Urothelium cell line (cell line): ENCODE measurements at regions not wholly inside any gene's neighbourhood (a gene's known extent, or its start where the extent isn't known, plus 50 kb on each side); places are given as distances from the start of the nearest gene placed in this dataset.

Experiments
- DNase-seq: peaks from one replicate; pipeline ENCODE4 v3.0.0; 2011; ENCODE audit warnings: low spot score, mixed read lengths
- FAIRE-seq: peaks from 2 replicates; lab custom pipeline; 2011; peaks lifted over from hg19 to GRCh38; lab: Jason Lieb, UNC

DNA sequence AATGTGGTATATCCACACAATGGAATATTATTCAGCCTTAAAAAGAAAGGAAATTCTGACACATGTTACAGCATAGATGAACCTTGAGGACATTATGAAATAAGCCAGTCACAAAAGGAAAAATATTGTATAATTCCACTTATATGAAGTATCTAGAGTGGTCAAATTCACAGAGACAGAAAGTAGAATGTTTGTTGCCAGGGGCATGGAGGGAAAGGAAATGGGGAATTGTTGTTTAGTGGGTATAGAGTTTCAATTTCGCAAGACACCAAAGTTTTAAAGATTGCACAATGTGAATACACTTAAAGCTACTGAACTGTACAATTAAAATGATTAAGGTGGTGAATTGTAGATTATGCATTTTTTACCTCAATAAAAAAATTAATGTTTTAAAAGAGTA is 92.9 kb downstream of the TXNL1 start:
- DNase-seq (no peak), FAIRE-seq (no peak)

- DNase-seq (no peak), FAIRE-seq (no peak)
These were observed 95.9 kb downstream of the TXNL1 start for GRCh38 chr18:56542476-56542875.

DNA sequence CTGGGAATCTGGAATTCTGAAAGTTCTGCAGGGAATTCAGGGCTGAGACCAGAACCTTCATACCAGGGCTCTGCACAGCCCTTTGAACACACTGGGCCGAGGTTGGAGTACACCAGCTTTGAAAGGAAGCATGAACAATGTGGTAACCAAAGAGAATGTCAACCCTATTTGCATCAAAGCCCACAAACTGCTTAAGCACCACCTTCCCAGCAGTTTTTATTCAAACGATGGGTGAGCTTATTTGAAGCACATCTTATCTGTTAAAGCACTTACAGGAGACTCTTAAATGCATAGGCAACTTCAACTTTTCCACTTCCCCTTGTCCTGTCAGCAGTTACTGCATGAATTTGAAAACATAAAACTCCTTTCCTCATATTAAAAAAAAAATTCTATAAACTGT is 96.6 kb downstream of the TXNL1 start:
- DNase-seq: no peak
- no peak for FAIRE-seq

DNA sequence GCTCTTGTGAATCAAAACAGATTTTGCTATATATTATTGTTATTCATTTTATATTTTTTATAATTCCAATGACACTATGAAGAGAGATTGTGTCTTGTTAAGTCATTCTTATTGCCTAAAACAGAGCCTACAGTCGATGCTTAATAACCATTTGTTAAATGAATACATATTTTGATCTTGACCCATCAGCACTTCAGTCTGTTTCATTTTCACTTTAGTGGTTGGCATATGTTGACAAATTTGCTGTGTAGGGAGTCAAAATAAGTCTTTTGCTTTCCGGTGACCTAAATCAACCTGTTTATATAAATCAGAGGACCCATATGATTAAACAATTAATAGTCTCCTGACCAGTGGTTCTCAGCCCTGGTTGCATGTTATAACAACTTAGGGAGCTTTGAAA is 97.1 kb downstream of the TXNL1 start:
- FAIRE-seq (no peak), DNase-seq (no peak)

DNA sequence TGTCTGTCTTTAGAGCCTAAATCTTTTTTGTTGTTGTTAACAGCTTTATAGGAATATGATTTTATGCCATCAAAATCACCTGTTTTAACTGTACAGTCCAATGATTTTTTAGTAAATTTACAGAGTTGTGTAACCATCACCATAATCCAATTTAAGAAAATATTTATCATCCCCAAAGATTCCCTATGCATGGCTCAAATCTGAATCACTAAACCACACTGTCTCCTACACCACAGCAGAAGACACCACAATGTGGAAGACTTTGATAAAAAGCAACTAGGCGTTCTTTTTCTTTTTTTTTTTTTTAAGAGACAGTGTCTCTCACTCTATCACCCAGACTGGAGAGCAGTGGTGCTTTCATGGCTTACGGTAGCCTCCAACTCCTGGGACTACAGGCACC is 99.6 kb downstream of the TXNL1 start:
- no peak for DNase-seq
- no peak for FAIRE-seq

DNA sequence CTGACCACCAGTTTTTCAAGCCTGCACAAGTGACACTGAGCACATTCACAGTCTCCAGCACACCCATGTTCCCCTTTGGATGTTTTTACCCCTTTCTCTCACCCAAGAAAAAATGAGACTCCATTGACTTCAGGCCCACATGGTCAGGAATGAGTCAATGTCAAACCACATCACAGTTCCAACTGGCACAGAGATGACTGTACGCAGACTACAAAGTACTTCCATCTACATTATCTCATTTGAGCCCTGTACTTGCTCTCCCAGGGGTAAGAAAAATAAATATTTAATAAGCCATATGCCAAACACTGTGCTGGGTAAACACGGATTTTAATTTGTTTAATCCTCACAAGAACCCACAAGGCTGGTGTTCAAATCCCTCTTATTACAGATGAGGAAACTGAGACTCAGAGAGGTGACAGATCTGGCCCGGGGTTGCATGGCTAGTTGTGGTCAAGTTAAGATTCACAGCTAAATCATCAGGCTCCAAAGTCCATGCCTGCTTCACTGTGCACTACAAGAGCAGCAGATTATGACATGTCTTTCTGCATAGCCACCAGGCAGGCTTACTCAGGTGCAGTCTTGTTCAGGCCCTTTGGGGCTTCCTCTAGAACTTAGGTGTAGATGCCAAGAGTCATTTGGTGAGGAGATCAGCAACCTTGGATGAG is 106.1 kb downstream of the TXNL1 start:
- DNase-seq: no peak
- FAIRE-seq: no peak

DNA sequence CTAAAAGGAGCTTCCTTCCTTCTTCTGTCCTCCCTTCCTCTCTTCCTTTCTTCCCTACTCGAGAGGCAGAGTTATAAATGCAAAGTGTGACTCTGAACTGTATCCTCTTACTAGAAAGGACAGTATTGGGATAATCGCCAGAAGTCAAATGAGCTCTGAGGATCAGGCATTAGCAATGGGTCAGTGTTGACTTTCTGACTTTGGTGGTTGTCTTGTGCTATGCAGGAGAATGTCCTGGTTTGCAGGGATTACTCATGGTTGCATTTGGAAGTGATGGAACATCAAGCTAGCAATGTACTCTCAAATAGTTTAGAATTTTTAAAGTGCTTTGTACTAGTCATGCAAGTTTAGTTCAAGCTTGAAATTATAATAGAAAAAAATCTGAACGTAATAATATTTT is 115.6 kb downstream of the TXNL1 start:
- DNase-seq: no peak
- FAIRE-seq: no peak

DNA sequence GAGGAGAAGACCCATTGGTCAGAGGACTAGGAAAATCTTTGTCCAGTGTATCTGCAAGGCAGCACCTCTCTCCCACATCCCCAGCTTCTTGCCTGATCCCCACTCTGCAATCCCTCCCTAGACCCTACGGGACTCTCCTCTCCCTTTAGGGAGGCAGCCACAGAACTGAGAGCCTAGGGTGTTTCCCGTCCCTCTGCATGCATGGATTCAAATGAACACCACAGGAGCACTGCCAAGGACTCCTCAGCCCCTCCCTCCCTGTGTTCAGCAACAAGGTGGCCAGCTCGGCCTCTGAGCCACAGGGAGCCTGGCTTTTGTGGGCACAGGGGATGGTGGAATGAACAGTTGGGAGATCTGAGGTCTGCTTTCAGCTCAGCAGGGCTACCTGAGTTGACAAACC is 117.1 kb downstream of the TXNL1 start:
- FAIRE-seq (no peak), DNase-seq (no peak)

GRCh38 chr18:56517761-56518160 is 120.6 kb downstream of the TXNL1 start:
- FAIRE-seq: no peak

GRCh38 chr18:56517196-56517595 is 121.2 kb downstream of the TXNL1 start:
- FAIRE-seq (no peak), DNase-seq (no peak)

More at GRCh38 chr18:56517761-56518160, 120.6 kb downstream of the TXNL1 start:
- DNase-seq: no peak

GRCh38 chr18:56516789-56517188 is 121.6 kb downstream of the TXNL1 start:
- no peak for FAIRE-seq
- no peak for DNase-seq

- FAIRE-seq: no peak
These were observed 122.9 kb downstream of the TXNL1 start for GRCh38 chr18:56515522-56515921.

GRCh38 chr18:56511996-56512395 is 126.4 kb downstream of the TXNL1 start:
- FAIRE-seq (no peak), DNase-seq (no peak)

More at GRCh38 chr18:56515522-56515921, 122.9 kb downstream of the TXNL1 start:
- no peak for DNase-seq

- no peak for FAIRE-seq
- no peak for DNase-seq
These were observed 128.3 kb downstream of the TXNL1 start for GRCh38 chr18:56510108-56510507.

- FAIRE-seq: no peak
- no peak for DNase-seq
These were observed 128.7 kb downstream of the TXNL1 start for GRCh38 chr18:56509656-56510055.

- DNase-seq (no peak), FAIRE-seq (no peak)
These were observed 129.9 kb downstream of the TXNL1 start for GRCh38 chr18:56508370-56509036.

- no peak for DNase-seq
- no peak for FAIRE-seq
These were observed 132.4 kb downstream of the TXNL1 start for GRCh38 chr18:56505971-56506370.

GRCh38 chr18:56505293-56505692 is 133.1 kb downstream of the TXNL1 start:
- DNase-seq (no peak), FAIRE-seq (no peak)

DNA sequence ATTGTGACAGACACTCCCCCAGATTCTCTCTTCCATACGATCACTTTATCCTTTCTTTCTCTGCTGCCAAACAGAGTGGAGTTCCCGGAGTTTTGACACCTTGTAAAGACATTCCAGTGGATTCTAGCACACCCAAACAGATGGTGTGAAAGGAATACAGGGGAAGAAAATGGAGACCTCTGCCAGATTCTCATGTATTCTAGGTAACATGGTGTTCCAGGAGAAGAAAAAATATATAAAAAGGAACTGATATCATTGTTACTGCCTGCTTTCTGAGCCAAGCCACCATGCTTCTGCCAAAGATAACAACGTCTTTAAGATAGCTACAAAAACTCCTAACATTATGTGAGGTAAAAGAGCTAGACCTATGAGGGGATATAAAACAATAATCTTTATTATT is 136.5 kb downstream of the TXNL1 start:
- FAIRE-seq (no peak), DNase-seq (no peak)

DNA sequence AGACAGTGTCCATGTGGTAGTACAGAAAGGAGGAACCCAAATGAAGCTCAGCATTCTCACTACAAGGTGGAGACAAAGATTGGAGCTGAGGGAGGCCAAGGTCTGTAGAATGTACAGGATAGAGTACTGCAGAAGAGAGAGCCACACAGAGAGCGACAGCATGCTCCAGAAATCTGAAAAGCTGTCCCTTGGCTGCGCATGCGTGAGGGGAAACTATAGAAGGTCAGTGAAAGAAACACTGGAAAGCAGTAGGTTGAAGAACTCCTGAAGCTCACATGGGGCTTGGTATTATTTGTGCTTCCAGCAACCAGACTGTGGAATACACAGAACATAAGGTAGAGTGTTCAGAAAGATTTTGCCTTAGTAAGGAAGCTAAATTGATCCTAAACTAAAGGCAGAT is 142.5 kb downstream of the TXNL1 start:
- no peak for FAIRE-seq
- DNase-seq: no peak

DNA sequence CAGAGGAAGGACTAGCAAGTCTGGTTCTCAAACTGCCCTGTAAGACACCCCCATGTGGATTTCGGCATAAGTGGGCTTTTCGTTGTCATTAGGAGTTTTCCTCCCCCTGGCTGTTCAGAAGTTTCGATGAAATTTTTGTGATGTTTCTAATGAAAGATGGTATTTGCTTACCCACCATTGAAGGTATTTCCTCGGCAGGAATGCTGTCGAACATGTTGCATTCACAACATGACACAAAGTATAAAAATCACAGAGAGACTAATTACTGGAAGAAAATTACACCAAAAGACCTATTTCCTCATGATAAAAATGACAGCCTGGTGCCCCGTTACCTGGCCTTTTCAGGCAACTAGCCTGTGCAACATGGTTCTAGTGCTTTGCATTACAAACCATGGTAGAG is 144.9 kb downstream of the TXNL1 start:
- FAIRE-seq (no peak), DNase-seq (no peak)

DNA sequence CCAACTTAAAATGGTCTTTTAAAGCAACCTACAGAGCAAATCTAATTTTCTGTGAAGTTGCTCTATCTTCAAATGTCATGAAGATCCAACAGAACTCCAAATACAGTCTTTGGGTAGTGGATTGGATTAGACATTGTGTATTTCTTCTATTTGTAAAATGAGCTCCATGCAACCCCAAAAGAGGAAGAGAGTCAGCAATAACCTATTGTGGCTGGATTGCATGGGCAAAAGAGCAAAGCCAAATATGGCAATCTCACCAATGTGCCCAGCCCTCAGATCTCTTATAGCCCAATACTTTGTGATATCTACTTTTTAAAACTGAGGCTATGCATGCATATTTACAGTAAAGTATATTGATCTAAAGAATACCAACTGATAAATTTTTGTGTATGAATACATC is 146.3 kb downstream of the TXNL1 start:
- FAIRE-seq (no peak), DNase-seq (no peak)

GRCh38 chr18:56490942-56491341 is 147.4 kb downstream of the TXNL1 start:
- FAIRE-seq (no peak), DNase-seq (no peak)
